ENCODE measurements at regions not wholly inside any gene's neighbourhood (a gene's known extent, or its start where the extent isn't known, plus 50 kb on each side); places are given as distances from the start of the nearest gene placed in this dataset.

DNA sequence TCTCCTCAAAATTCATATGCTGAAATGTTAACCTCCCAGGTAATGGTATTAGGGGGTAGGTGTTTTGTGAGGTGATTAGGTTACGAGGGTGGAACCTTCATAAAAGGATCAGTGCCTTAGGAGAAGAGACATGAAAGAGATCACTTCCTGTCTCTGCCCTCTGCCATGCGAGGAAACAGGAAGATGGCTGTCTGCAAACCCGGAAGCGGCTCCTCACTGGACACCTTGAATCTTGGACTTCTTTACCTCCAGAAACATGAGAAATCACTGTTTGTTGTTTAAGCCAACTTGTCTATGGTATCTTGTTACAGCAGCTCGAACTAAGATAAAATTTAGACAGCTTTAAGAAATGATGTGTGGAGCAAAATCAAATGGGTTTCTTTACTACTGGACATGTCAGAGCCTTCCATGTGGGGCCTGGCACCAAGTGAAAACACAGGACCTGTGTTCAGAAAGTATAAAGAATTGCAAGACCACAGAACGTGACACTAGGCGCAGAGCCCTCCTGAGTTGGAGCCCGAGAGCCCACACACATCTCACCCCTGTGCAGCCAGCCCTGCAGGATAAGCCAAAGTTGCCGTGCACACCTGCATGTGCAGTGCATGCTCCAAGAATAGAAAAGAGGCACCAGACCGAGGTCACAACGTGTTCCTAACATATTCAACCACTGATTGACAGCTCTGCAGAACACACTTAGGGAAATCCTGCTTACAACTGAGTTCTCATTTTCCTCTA is 112.5 kb upstream of the UQCRFS1 start:
- TF ChIP-seq EP300 (conservative IDR thresholded peaks at IDR 0.05; ENCODE audit: poor library complexity, severe bottlenecking): no peak
- no peak for TF ChIP-seq POLR2AphosphoS5 (IDR thresholded peaks at IDR 0.05)
- no peak for TF ChIP-seq EZH2 (IDR thresholded peaks at IDR 0.05; ENCODE audit: borderline replicate concordance, insufficient read depth, low read length, poor library complexity, severe bottlenecking)
- TF ChIP-seq, protein P1, sequence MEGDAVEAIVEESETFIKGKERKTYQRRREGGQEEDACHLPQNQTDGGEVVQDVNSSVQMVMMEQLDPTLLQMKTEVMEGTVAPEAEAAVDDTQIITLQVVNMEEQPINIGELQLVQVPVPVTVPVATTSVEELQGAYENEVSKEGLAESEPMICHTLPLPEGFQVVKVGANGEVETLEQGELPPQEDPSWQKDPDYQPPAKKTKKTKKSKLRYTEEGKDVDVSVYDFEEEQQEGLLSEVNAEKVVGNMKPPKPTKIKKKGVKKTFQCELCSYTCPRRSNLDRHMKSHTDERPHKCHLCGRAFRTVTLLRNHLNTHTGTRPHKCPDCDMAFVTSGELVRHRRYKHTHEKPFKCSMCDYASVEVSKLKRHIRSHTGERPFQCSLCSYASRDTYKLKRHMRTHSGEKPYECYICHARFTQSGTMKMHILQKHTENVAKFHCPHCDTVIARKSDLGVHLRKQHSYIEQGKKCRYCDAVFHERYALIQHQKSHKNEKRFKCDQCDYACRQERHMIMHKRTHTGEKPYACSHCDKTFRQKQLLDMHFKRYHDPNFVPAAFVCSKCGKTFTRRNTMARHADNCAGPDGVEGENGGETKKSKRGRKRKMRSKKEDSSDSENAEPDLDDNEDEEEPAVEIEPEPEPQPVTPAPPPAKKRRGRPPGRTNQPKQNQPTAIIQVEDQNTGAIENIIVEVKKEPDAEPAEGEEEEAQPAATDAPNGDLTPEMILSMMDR (IDR thresholded peaks at IDR 0.05; ENCODE audit: poor library complexity, severe bottlenecking): no peak
- TF ChIP-seq, protein P2, sequence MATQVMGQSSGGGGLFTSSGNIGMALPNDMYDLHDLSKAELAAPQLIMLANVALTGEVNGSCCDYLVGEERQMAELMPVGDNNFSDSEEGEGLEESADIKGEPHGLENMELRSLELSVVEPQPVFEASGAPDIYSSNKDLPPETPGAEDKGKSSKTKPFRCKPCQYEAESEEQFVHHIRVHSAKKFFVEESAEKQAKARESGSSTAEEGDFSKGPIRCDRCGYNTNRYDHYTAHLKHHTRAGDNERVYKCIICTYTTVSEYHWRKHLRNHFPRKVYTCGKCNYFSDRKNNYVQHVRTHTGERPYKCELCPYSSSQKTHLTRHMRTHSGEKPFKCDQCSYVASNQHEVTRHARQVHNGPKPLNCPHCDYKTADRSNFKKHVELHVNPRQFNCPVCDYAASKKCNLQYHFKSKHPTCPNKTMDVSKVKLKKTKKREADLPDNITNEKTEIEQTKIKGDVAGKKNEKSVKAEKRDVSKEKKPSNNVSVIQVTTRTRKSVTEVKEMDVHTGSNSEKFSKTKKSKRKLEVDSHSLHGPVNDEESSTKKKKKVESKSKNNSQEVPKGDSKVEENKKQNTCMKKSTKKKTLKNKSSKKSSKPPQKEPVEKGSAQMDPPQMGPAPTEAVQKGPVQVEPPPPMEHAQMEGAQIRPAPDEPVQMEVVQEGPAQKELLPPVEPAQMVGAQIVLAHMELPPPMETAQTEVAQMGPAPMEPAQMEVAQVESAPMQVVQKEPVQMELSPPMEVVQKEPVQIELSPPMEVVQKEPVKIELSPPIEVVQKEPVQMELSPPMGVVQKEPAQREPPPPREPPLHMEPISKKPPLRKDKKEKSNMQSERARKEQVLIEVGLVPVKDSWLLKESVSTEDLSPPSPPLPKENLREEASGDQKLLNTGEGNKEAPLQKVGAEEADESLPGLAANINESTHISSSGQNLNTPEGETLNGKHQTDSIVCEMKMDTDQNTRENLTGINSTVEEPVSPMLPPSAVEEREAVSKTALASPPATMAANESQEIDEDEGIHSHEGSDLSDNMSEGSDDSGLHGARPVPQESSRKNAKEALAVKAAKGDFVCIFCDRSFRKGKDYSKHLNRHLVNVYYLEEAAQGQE (IDR thresholded peaks at IDR 0.05; ENCODE audit: borderline replicate concordance): no peak
- TF ChIP-seq MXI1 (conservative IDR thresholded peaks at IDR 0.05; ENCODE audit: poor library complexity, severe bottlenecking): no peak
- no peak for TF ChIP-seq TAF1 (IDR thresholded peaks at IDR 0.05; ENCODE audit: low read depth)
- no peak for TF ChIP-seq SMC3 (conservative IDR thresholded peaks at IDR 0.05; ENCODE audit: poor library complexity)

Data from neural cell (in vitro differentiated cells).